ENCODE measurements at regions not wholly inside any gene's neighbourhood (a gene's known extent, or its start where the extent isn't known, plus 50 kb on each side); places are given as distances from the start of the nearest gene placed in this dataset.

- TF ChIP-seq SP1 (IDR thresholded peaks at IDR 0.05; ENCODE audit: low read depth, low read length) (no peak), TAF1 (IDR thresholded peaks at IDR 0.05; ENCODE audit: low read depth, low read length) (no peak), CTCF (IDR thresholded peaks at IDR 0.05; ENCODE audit: control extremely low read depth in 1 of 3, insufficient read depth in 1 of 3, low read depth in 1 of 3, low read length in 3 of 3) (no peak), PHF8 (conservative IDR thresholded peaks at IDR 0.05; ENCODE audit: low read depth, low read length) (no peak), JUN (IDR thresholded peaks at IDR 0.05; ENCODE audit: low read depth, low read length) (no peak), JUND (IDR thresholded peaks at IDR 0.05; ENCODE audit: low read length) (no peak), ZNF274 (IDR thresholded peaks at IDR 0.05; ENCODE audit: borderline replicate concordance, extremely low read depth, low read length) (no peak)
These were observed 126.9 kb upstream of the DNAH14 start for GRCh38 chr1:224802617-224803016.
